GM19023 (cell line): ENCODE measurements at regions not wholly inside any gene's neighbourhood (a gene's known extent, or its start where the extent isn't known, plus 50 kb on each side); places are given as distances from the start of the nearest gene placed in this dataset.

ENCODE experiments used
- ATAC-seq: cut with Tn5 transposase; IDR thresholded peaks from one replicate; pipeline ENCODE4 v1.9.1; 2021; ENCODE audit warnings: mild to moderate bottlenecking, moderate library complexity; ENCODE audit not compliant: unreplicated experiment

DNA sequence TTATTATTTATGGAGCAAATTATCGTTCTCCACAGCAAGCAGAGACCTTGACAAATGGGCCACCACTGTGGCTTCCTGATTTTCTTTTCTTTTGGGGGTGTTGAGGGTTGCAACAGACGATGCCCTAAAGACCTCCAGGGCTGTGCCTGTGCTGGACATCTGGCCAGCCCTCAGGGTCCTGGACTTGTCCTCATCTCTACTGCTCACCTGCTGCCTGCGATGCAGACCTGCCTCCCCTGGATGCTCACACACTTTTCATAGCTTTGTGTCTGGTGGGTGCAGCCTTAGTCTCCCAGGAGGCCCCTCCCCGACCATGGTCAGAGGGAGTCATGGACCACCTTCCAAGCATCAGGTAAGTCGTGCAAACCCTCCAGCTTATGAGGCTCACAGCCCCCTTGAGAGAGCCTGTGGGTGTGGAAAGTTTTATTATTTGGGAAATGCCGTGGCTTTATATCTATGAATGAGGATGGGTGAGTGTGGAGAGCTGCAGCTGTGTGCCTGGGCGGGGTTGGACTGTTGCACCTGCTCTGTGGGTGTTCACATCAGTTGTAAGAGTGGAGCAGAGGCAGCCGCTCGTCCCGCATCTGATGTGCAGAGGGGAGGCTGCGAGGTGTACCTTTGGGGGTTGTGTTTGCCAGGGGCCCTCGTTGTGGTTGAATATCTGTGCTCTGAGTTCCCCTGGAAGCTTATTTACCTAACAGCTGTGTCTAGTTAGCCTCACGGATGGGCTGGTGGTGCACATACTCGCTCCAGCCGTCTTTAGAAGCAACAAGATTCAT lies 126.3 kb upstream of the IRX4 start:
- no peak for ATAC-seq

GRCh38 chr5:2007878-2008501 lies 125.3 kb upstream of the IRX4 start:
- no peak for ATAC-seq

- no peak for ATAC-seq
These were observed 124.8 kb upstream of the IRX4 start for GRCh38 chr5:2007496-2007877.

DNA sequence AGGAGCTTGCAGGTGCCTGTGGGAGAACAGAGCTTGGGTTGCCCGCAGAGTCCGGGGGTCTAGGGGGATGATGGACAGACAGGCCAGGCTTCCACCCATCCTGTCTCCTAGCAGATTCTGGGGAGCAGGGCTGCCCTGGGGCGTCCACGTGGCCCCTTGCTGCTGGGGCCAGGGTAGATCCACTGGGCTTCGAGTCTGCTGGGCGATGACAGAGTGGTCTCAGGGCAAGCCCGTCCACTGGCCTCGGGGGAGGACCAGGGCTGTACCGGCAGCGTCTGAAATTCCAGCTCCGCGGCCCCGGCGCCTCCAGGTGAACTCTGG lies 124.2 kb upstream of the IRX4 start:
- no peak for ATAC-seq

- no peak for ATAC-seq
These were observed 123.7 kb upstream of the IRX4 start for GRCh38 chr5:2006193-2006970.

DNA sequence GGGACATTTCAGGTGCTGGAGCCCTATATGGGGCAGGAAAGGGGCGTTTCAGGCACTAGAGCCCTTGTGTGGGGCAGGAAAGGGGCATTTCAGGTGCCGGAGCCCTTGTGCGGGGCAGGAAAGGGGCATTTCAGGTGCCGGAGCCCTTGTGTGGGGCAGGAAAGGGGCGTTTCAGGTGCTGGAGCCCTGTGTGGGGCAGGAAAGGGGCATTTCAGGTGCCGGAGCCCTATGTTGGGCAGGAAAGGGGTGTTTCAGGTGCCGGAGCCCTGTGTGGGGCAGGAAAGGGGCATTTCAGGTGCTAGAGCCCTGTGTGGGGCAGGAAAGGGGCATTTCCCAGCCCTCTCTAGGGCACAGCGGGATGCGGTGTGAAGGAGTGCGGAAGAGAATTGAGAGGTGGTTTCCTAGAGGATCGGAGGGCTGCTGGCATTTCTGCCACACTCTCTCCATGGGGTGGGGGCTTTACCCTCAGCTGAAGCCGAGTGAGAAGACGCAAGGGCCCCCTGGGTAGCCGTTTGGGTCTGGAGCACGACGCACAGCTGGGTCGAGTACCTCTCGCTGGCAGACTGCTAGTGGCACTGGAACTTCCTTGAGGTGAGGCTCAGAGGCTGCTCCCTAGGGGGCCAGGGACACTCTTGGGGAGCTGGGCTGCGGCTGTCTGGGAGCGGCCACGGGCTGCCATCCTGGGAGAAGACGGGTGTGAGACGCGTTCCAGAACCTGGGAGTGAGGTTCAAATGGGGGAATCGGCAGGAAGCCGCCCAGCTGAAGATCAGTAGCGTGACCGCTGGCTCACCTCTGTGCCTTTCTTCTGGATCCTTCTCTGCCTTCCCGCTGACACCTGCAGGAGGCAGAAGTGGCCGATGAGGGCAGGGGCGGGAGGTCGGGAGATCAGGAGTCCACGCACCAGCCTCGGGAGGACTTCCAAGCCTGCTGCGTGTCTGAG lies 122.6 kb upstream of the IRX4 start:
- ATAC-seq, result no peak

DNA sequence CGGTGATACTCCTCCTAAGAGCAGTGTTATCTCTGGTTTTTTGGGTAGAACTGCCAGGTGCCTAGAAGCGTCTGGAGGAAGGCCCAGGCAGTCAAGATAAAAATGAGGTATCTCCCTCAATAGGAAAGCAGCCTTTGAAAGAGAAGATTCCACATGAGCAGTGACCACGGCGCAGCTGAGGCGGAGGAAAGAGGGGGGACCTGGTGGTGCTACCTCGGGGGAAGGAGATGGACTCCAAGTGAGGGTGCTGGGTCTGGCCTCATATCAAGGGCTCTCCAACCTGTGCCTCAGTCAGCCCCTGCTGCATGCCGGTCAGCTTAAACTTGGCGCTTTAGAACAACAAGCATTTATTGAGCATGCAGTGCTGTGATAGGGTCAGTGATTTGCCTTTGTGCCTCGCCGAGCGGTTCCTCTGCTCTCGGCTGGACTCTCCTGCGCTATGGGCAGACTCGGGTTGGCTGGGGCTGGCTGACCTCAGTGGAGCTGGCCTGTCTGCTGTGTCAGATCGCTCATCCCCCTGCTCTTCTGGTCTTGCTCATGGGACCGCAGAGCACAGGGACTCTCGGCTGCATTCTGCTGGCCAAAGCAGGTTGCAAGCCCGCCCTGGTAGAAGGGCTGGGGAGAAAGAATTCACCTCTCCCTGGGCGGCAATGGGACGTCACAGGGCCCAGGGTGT lies 121.1 kb upstream of the IRX4 start:
- ATAC-seq, result no peak

- ATAC-seq, result no peak
These were observed 120.5 kb upstream of the IRX4 start for GRCh38 chr5:2003206-2003605.

DNA sequence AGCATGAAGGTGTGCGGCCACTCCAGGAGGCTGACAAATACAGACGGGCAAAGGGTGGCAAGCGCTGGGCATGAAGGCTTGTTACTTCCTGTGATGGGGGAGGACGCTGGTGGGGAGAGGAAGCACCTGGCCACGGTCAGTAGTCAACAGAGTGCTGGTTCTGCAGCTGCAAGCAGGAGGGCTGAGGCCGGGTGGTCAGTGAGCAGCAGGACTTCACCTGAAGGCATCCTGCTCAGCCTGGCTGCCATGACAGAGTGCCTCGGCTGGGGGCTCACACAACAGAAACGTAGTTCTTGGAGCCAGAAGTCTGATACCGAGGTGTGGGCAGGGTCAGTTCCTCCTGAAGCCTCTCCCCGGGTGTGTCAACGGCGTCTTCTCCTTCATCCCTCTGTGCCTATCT lies 118.6 kb upstream of the IRX4 start:
- no peak for ATAC-seq

- ATAC-seq, result no peak
These were observed 117.9 kb upstream of the IRX4 start for GRCh38 chr5:2000591-2000990.

GRCh38 chr5:1999794-2000193 lies 117.1 kb upstream of the IRX4 start:
- ATAC-seq, result no peak

- no peak for ATAC-seq
These were observed 116.1 kb upstream of the IRX4 start for GRCh38 chr5:1998716-1999317.

GRCh38 chr5:1998348-1998669 lies 115.6 kb upstream of the IRX4 start:
- ATAC-seq, result no peak

DNA sequence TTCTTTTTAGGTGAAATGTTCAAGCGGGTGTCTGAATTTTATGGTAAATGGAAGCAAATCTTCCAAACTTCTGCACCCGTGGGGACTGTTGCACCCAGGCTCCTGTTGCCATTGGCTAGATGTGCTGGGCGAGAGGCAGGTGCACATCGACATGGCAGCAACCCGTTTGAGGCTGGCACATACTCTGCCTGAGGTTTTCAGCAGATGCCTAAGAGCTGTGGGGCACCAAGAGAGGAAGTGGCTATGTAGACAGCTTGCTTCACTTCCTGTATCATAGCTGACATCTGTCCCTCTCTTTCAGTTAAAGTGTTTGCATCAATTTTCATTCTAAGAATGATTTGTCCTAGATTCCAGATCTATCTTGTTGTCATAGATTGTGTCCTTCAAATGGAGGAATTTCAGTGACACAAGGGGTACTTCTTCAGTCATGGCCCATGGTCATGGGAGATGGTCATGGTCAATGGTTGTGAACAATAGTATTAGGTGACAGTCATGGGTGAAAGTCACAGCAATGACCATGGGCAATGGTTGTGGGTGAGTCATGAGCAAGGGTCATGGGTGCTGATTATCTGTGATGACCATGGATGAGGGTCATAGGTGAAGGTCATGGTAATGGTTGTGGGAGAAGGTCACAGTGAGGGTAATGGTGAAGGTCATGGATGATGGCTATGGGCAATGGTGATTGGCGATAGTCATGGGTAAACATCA lies 115.1 kb upstream of the IRX4 start:
- no peak for ATAC-seq

GRCh38 chr5:1995491-1995890 lies 112.8 kb upstream of the IRX4 start:
- ATAC-seq, result no peak

DNA sequence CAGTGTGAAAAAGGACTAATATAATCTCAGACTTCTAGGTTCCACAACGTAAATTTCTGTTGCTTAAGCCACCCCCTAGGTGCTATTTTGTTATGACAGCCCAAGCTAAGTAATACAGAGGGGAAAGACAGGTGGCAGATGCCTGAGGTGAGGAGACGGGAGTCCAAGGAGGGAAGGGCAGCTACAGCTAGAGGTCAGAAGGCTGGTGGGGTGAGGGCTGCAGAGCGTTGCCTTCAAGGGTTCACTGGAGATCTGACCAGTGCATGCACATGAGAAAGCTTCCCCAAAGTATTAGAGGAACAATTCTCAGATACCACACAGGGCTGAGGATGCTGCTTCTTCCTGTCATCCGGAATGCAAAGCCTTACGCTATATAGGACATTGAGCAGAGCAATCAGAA lies 104.7 kb upstream of the IRX4 start:
- no peak for ATAC-seq

DNA sequence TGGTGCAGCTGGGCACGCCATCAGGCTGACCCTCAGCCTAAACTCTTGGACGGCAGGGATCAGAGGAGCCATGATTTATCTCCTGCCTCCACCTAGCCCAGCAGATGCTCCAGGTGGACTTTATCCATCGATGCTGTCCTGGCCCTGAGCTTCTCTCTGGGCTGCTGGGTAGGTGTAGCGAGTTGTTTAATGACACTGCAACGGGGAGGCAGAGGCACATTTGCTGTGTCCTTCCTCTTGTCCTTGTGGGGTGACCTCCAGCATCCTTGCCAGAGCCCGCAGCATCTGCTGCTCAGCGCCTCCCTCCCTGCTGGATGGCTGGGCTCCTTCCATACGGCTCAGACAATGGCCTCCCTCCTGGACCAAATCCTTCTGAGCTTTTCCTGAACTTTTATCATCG lies 103.1 kb upstream of the IRX4 start:
- ATAC-seq, result no peak

- no peak for ATAC-seq
These were observed 101.4 kb upstream of the IRX4 start for GRCh38 chr5:1983919-1984695.

DNA sequence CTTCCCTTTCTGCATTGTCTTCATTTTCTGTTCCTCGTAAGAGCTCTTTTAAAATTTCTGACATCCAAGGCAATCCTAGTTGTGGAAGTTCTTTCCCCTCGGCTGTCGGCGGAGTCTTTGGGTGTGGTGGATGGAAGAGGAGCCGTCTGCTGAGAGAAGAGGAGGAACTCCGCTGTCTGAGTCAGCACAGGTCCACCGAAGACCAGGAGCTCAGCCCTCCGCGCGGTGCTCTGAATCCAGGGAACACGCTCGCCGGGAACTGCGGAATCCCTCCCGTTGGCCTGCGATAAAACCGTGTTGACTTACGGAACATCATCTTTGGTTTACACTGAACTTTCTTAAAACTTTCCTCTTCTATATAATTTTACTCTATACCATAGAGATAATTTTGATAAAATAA lies 100.7 kb upstream of the IRX4 start:
- ATAC-seq, result no peak
